UCSD-AML1 (cell line): ENCODE measurements at regions not wholly inside any gene's neighbourhood (a gene's known extent, or its start where the extent isn't known, plus 50 kb on each side); places are given as distances from the start of the nearest gene placed in this dataset.
"Not testable (repeated sequence)": the region's sequence is repeated elsewhere in the genome, so short reads cannot be mapped to it uniquely, and the experiment has no call there.

Experiments
- DNase-seq: peaks from one replicate; lab custom pipeline; 2025; ENCODE audit not compliant: unreplicated experiment; lab: John Stamatoyannopoulos, UW

GRCh38 chr9:124164811-124165210 is 92.9 kb upstream of the NEK6 start:
- no peak for DNase-seq

GRCh38 chr9:124174433-124174832 is 83.3 kb upstream of the NEK6 start:
- DNase-seq, result no peak

GRCh38 chr9:124177522-124177921 is 80.2 kb upstream of the NEK6 start:
- DNase-seq, result not testable (repeated sequence)

DNA sequence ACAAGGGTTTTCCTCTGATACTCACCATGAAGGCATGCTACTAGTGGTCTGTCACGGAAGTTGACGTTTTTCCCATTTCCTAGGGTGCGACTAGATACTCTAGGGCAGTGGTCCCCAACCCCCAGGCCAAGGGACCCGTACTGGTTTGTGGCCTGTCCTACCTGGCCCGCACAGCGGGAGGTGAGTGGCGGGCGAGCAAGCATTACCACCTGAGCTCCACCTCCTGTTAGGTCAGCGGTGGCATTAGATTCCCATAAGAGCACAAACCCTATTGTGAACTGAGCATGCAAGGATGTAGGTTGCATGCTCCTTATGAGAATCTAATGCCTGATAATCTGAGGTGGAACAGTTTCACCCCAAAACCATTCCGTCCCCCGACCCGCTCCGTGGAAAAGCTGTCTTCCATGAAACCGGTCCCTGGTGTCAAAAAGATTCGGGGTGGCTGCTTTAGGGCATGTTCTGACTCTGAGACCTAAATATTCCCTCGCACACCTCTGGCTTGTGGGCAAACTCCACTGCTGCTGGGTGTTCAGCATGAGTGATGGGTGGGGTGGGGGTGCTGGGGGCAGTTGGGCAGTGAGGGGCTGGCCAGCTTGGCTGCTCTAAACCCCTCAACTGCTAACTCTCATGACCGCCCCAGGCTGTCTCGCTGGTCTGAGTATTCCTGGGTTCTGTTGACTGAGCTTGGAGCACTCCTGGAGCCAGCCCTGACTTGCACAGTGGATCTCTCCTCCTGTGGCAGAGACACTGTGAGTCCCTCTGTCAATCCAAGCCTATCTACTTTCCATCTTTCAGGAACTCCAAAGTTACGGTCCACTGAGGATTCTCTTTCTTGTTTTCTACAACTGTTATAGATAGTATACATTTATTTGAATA is 78.3 kb upstream of the NEK6 start:
- no peak for DNase-seq

DNA sequence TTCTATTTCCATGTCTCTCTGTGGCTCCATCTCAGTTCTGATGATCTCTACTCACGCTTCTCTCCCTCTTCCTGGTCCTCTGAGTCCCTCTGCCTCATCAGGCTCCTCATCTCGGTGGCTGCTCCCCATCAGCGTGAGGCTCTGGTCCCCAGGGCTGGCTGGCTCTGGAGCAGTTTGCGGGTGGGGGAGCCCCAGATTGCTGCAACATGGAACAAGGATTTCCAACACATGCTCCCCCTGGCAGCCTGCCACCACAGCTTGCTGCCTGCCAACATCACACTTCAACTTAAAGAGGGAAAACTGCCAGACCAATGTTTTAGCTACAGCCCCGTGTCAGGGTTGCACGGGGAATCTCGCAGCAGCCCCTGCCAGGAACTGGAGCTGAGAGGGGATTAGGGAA is 77.2 kb upstream of the NEK6 start:
- DNase-seq, result no peak

DNA sequence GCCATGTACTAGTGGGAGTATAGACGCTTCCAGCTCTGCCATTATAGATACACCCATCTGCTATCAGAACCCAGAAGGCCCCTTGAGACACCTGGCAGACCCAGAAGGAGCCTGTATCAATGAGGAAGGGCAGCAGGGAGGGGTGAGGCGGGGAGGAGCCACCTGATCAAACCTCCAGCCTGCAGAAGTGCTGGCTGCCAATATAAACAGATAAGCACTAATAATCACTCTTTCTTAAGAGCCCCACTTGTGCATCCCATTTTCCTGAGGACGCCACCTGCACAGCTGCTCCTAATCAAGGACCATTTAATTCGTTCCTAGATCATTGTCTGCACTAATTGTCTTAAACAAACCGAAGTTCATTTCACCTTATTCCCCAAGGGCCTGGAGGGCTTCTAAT is 75.0 kb upstream of the NEK6 start:
- no peak for DNase-seq

DNA sequence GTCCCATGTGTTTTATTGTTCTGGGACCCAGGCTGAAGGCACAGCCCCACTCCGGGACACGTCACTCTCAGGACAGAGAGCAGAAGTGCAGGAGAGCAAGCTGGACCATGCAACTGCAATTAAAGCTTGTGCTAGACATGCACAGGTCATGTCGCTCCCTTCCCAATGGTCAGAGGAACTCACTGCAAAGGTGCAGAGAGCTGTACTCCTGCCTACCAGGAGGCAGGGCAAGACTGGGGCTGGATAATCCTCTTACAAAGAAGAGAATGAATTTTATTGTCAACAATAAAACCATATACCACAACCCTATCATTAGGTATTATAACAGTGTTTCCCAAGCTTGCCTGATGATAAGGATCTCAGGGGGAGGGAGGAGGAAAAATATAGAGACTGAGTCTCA is 74.0 kb upstream of the NEK6 start:
- no peak for DNase-seq

DNA sequence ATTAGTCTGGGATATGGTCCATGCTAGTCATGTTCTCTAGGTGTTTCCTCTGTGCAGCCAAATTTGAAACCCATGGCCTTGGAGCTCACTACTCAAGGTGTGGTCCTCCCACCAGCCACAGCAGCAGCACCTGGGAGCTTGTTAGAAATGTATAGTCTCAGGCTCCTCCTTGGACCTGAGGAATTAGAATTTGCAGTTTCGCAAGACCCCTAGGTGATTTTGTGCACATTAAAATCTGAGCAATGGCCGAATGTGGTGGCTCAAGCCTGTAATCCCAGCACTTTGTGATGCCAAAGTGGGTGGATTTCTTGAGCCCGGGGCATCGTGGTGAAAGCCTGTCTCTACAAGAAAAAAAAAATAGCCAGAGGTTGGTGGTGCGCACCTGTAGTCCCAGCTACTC is 72.3 kb upstream of the NEK6 start:
- no peak for DNase-seq

DNA sequence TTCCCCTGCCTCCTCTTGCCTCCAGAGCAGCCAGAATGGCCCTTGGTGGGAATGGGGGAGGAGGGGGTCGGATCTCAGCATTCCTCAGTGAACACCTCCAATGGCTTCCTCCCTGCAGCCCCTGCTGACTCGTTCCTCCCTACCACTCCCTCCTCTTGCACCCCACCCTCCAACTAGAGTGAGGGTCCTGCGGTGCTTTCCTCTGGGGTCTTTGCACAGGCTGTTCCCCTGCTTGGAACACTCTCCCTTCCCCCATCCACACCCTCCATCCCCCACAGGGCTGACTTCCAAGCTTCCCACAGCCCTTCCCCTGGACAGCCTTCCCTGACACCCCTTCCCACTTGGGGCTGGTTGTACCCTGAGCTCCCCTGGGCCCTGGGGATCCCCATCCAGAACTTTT is 70.4 kb upstream of the NEK6 start:
- DNase-seq, result no peak

DNA sequence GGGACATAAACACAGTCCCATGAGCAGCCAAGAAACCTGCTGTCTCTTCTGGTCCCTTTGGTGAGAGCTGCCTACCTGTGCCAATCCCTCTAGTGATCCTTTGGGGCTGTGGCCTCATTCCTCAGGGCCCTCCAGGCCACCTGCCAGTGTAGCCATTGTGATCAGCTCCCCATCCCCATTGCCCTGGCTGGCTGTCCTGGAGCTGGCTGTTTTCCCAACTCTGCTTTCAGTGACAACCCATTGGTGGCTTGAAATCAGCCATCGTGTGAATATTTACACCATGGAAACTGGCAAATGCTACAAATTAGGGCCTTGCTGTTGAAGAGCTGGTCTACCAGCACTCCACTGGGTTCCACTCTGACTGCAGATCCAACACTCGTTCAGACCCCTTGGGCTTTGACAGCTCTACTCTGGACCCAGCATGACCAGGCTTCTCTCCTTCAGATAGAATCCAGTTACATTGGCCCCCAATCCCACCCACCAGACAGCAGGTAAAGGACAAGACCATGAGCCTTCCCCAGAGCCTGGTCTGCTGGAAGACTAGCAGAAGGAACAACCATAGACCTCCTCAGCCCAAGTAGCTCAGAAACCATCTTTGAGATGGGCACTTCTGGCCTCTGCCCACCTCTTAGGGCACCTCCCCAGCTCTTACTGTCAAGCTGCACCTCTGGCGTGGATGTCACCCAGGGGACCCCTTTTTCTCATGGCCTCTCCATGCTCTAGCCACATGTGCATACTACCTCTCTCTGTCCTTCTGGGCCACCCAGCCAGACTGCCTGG is 69.2 kb upstream of the NEK6 start:
- no peak for DNase-seq

- DNase-seq, result no peak
Measured at GRCh38 chr9:124190761-124191160, 67.0 kb upstream of the NEK6 start.

GRCh38 chr9:124191691-124192395 is 65.9 kb upstream of the NEK6 start:
- DNase-seq, result no peak

DNA sequence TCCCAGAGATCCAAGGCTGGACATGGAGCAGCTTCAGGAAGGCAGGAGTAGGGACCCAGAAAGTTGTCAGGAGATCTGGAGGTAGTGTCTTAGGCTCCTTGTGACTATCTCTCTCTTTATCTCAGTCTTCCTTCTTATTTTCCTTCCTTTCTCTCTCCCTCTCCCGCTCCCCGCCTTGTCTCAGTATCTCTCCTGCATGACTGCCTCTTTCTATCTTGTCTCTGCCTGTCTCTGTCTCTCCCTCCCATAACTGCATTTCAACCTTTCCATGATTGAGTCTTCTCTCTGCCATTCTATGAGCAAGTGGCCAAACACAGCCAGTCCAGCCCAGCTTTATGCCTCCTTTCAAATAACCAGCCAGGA is 61.0 kb upstream of the NEK6 start:
- DNase-seq, result no peak

- DNase-seq, result peak; percentile 77
Measured at GRCh38 chr9:124197177-124198095, 60.3 kb upstream of the NEK6 start.

- no peak for DNase-seq
Measured at GRCh38 chr9:124198331-124198730, 59.4 kb upstream of the NEK6 start.

DNA sequence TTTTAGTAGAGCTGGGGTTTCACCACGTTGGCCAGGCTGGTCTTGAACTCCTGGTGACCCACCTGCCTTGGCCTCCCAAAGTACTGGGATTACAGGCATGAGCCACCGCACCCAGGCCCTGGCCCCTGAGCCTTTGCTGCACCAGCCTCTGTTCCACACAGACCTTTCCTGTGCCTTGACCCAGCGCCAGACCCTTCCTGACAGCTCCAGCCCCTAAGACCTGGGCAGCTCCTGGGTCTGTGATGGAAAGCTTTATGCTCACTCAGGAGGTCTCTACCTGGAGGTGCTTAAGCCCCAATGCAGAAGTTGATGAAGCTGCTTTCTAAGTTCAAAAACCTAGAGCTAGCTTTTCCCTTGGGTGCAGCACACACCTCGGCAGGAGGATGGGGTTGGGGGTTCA is 58.8 kb upstream of the NEK6 start:
- no peak for DNase-seq

DNA sequence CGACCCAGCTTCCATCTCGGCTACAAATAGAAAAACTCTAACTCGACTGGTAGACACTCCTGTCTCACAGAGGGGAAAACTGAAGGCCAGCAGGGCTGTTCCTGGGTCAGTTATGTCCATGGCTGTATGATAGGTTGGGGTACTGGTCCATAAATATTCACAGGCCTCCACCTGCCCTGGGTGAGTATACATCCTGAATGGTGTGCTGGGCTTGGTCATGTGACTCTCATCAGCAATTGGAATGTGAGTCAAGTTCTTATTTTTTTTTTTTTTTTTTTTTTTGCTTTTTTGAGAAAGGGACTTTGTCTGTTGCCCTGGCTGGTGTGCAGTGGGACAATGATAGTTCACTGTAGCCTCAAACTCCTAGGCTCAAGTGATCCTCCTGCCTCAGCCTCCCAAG is 58.3 kb upstream of the NEK6 start:
- DNase-seq, result no peak

- DNase-seq, result peak; percentile 91
Measured at GRCh38 chr9:124202447-124202971, 55.2 kb upstream of the NEK6 start.

GRCh38 chr9:124205686-124206352 is 51.9 kb upstream of the NEK6 start:
- DNase-seq, result no peak

DNA sequence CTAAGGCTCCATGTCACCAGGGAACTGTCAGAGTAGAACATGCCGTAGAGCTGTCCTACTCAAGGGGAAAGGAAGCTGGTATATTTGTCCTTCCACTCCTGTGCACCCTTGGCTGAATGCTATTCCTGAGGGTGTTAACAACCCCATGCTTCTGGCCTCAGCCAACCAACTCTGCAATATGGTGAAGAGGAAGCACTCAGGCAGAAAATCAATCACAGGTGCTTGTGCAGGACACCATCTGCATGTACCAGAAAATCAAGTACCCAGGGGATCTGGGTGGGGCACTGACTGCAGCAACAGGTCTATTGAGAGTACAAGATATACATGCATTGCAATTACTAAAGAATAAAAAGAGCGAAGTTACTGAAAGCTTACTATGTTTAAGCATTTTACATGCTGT is 51.4 kb upstream of the NEK6 start:
- DNase-seq, result no peak
